Endodermal cell (in vitro differentiated cells): ENCODE measurements at regions not wholly inside any gene's neighbourhood (a gene's known extent, or its start where the extent isn't known, plus 50 kb on each side); places are given as distances from the start of the nearest gene placed in this dataset.
A peak's percentile ranks its signal among the peaks of the same experiment; 100 is the strongest.

Experiments
- DNase-seq: peaks from one replicate; pipeline ENCODE4 v3.0.0-alpha.2; 2017
- H3K27ac ChIP-seq: 2 replicates; pipeline ENCODE4 v1.5.1; 2013; ENCODE audit warnings: mild to moderate bottlenecking, low read depth, low read length, moderate library complexity
- H3K27me3 ChIP-seq: 2 replicates; pipeline ENCODE4 v1.6.1; 2013; ENCODE audit warnings: mild to moderate bottlenecking, low read length, moderate library complexity; ENCODE audit not compliant: insufficient read depth, control insufficient read depth, poor library complexity, severe bottlenecking
- H3K36me3 ChIP-seq: 2 replicates; pipeline ENCODE4 v1.7.0; 2013; ENCODE audit warnings: mild to moderate bottlenecking, low read length, moderate library complexity; ENCODE audit not compliant: control insufficient read depth, insufficient read depth
- H3K4me1 ChIP-seq: one replicate; pipeline ENCODE4 v1.7.0; 2013; ENCODE audit warnings: low read length; ENCODE audit not compliant: control insufficient read depth, insufficient read depth
- H3K4me3 ChIP-seq: 2 replicates; pipeline ENCODE4 v1.5.1; 2013; ENCODE audit warnings: mild to moderate bottlenecking, low read length, moderate library complexity
- H3K9ac ChIP-seq: 2 replicates; pipeline ENCODE4 v1.6.1; 2013; ENCODE audit warnings: mild to moderate bottlenecking, low read length, moderate library complexity; ENCODE audit not compliant: poor library complexity, severe bottlenecking; ENCODE audit errors: extremely low read depth
- H3K9me3 ChIP-seq: 2 replicates; pipeline ENCODE4 v1.6.1; 2013; ENCODE audit warnings: mild to moderate bottlenecking, low read length, moderate library complexity; ENCODE audit not compliant: control insufficient read depth
- H3K27ac Mint-ChIP-seq: 2 replicates; pipeline ENCODE4 v1.8.0; 2020; ENCODE audit warnings: mixed read lengths
- H3K27me3 Mint-ChIP-seq: 2 replicates; pipeline ENCODE4 v1.8.0; 2021; ENCODE audit warnings: mild to moderate bottlenecking, mixed read lengths; ENCODE audit not compliant: insufficient read depth
- H3K36me3 Mint-ChIP-seq: 2 replicates; pipeline ENCODE4 v1.8.0; 2020; ENCODE audit warnings: low read depth, mixed read lengths
- H3K4me1 Mint-ChIP-seq: 2 replicates; pipeline ENCODE4 v1.8.0; 2020; ENCODE audit warnings: mixed read lengths
- H3K4me3 Mint-ChIP-seq: 2 replicates; pipeline ENCODE4 v1.8.0; 2020; ENCODE audit warnings: mild to moderate bottlenecking, moderate library complexity, mixed read lengths
- H3K9me3 Mint-ChIP-seq: 2 replicates; pipeline ENCODE4 v1.8.0; 2020; ENCODE audit warnings: mild to moderate bottlenecking, mixed read lengths
- CTCF ChIP-seq: fragments of 200-600 bp; sonication (generic); conservative IDR thresholded peaks from 2 replicates; pipeline ENCODE4 v1.5.0; 2021; ENCODE audit warnings: antibody characterized with exemption, mild to moderate bottlenecking
- WGBS, 2 experiments: methylation state at CpG; one replicate each; pipeline versions ENCODE4 v1.1.5 to v1.1.7; 2013; ENCODE audit warnings: missing lambda C conversion rate in 2 of 2, mixed read lengths in 1 of 2; ENCODE audit not compliant: insufficient coverage in 1 of 2, insufficient read length in 1 of 2; 5-methylcytosine and 5-hydroxymethylcytosine counted together

- H3K36me3 Mint-ChIP-seq, result no peaks in the 10 kb centered on the region
These were observed 1156.3 kb downstream of the SORCS3 start for GRCh38 chr10:105797234-105797890.

DNA sequence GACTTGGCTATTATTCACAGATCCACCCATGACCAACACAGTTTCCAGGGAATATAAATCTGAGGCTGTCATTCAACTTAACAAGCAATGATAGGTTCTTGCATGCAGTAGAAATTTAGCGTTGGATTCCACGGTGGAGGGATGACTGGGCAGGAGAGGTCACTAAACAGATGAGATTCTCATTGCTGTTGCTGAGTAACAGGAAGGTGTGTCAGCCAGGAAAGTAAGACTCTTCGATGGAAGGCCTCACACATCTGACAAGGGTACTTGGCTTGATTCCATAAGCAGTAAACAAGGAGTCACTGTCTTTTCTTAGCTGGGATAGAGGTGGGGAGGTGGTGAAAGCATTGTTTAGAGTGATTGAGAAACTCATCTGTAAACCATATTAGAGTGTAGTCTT is 1152.0 kb downstream of the SORCS3 start:
- no peak overlapping the region for H3K27ac Mint-ChIP-seq
- Histone ChIP-seq H3K27me3 (no peaks in the 10 kb centered on the region), H3K9me3 (no peaks in the 10 kb centered on the region), H3K27ac (no peak overlapping the region), H3K4me1 (peaks cover 4% of the 10 kb centered on the region), H3K4me3 (no peak overlapping the region), H3K36me3 (no peaks in the 10 kb centered on the region), H3K9ac (no peak overlapping the region)
- no peak for DNase-seq
- WGBS, 2 experiments, result 73 to 92% methylated on average over 3 of the region's 3 CpGs
- no peaks in the 10 kb centered on the region for H3K9me3 Mint-ChIP-seq
- peaks cover 5% of the 10 kb centered on the region for H3K4me1 Mint-ChIP-seq
- no peak overlapping the region for H3K4me3 Mint-ChIP-seq
- no peaks in the 10 kb centered on the region for H3K36me3 Mint-ChIP-seq
- no peak for TF ChIP-seq CTCF
- H3K27me3 Mint-ChIP-seq, result peaks cover under 1% of the 10 kb centered on the region

More at GRCh38 chr10:105797234-105797890, 1156.3 kb downstream of the SORCS3 start:
- no peak overlapping the region for H3K4me3 Mint-ChIP-seq
- no peaks in the 10 kb centered on the region for H3K36me3 ChIP-seq
- no peak overlapping the region for H3K27ac Mint-ChIP-seq
- H3K9ac ChIP-seq, result no peak overlapping the region
- no peak for DNase-seq
- peak; percentile 76 for TF ChIP-seq CTCF
- H3K4me1 Mint-ChIP-seq, result peaks cover 20% of the 10 kb centered on the region
- H3K27ac ChIP-seq, result no peak overlapping the region
- 60 to 66% methylated on average over 1 to 6 of the region's 6 CpGs for WGBS, 2 experiments
- H3K27me3 ChIP-seq, result no peaks in the 10 kb centered on the region
- no peaks in the 10 kb centered on the region for H3K9me3 ChIP-seq
- H3K27me3 Mint-ChIP-seq, result no peaks in the 10 kb centered on the region
- H3K9me3 Mint-ChIP-seq, result peaks cover 6% of the 10 kb centered on the region
- H3K4me3 ChIP-seq, result no peak overlapping the region
- peaks cover 9% of the 10 kb centered on the region for H3K4me1 ChIP-seq

- no peak overlapping the region for H3K9ac ChIP-seq
- no peaks in the 10 kb centered on the region for H3K9me3 ChIP-seq
- H3K4me3 ChIP-seq, result no peak overlapping the region
- no peaks in the 10 kb centered on the region for H3K4me1 ChIP-seq
- Mint-ChIP-seq H3K4me1 (no peaks in the 10 kb centered on the region), H3K27ac (no peak overlapping the region), H3K4me3 (no peak overlapping the region), H3K27me3 (peaks cover 5% of the 10 kb centered on the region), H3K9me3 (peaks cover 6% of the 10 kb centered on the region), H3K36me3 (no peaks in the 10 kb centered on the region)
- TF ChIP-seq CTCF, result no peak
- 74 to 75% methylated on average over 3 of the region's 3 CpGs for WGBS, 2 experiments
- DNase-seq, result no peak
- H3K27ac ChIP-seq, result no peak overlapping the region
- no peaks in the 10 kb centered on the region for H3K36me3 ChIP-seq
- no peaks in the 10 kb centered on the region for H3K27me3 ChIP-seq
These were observed 1144.6 kb downstream of the SORCS3 start for GRCh38 chr10:105785721-105786120.
